Hindlimb muscle (tissue), 1 donor: ENCODE measurements at regions not wholly inside any gene's neighbourhood (a gene's known extent, or its start where the extent isn't known, plus 50 kb on each side); places are given as distances from the start of the nearest gene placed in this dataset.
A peak's percentile ranks its signal among the peaks of the same experiment; 100 is the strongest.
"Not testable (repeated sequence)": the region's sequence is repeated elsewhere in the genome, so short reads cannot be mapped to it uniquely, and the experiment has no call there.

Experiments used
- DNase-seq: peaks from one replicate; pipeline ENCODE4 v3.0.0-alpha.2; 2013

DNA sequence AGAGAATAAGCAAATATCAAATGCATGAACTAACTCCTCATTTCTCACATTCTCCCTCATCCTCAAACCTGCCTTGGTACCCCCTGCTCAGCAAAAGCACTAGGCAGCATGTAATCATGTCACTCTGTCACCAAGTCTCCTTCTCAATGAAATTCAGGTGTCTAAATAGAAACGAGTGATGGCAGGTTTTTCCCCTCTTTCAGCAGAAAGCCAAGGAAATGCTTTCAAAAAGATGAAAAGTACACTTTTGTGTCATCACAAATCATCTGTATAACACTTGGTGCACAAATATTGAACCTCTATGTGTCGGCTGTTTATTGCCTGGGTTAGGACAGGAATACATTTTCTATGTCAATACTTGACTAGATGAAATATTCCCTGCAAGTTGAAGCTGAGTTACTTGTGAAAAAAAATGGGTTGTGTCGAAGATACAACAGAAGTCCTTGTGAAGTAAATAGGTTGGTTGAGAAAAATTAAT, 285.1 kb upstream of the MAGEB18 start:
- DNase-seq, result no peak

GRCh38 chrX:25858273-25858880, 279.8 kb upstream of the MAGEB18 start:
- peak; percentile 0 for DNase-seq

DNA sequence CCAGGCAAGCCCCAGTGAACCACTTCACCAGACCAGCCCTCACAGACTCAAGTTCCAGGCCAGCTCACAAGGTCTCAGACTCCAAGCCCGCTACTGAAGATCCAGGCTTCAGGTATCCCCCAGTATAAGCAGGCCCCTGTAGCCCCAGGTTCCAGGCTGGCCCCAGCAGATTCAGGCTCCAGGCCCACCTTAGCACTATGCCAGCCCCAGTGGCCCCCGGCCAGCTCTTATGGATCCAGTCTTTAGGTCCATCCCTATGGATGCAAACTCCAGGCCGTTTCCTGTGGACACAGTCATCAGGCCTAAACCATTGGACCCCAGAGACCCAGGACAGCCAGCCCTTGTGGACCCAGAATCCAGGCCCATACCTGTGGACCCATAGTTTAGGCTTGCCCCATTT, 277.8 kb upstream of the MAGEB18 start:
- no peak for DNase-seq

GRCh38 chrX:25869761-25870160, 268.4 kb upstream of the MAGEB18 start:
- DNase-seq, result no peak

- no peak for DNase-seq
Measured at GRCh38 chrX:25872786-25873185, 265.4 kb upstream of the MAGEB18 start.

DNA sequence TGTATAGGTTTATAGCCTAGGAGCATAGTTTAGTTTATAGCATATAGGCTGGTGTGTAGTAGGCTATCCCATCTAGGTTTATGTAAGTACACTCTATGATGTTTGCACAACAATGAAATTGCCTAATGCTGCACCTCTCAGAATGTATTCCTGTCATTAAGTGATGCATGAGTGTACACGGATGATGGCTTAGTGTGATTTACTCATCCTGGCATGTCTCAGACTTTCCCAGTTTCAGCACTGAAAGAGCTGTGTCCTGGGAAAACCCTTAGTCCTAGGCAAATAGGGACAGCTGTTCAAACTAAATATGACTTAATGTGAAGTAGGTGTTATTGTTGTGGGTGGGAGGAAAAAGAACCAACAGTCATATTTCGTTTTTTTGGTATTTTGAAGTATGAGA, 264.9 kb upstream of the MAGEB18 start:
- DNase-seq, result no peak

- no peak for DNase-seq
Measured at GRCh38 chrX:25878806-25879205, 259.3 kb upstream of the MAGEB18 start.

GRCh38 chrX:25882503-25882902, 255.6 kb upstream of the MAGEB18 start:
- DNase-seq, result not testable (repeated sequence)

- no peak for DNase-seq
Measured at GRCh38 chrX:25897758-25898157, 240.4 kb upstream of the MAGEB18 start.

- DNase-seq, result not testable (repeated sequence)
Measured at GRCh38 chrX:25905728-25906127, 232.4 kb upstream of the MAGEB18 start.

GRCh38 chrX:25925946-25926345, 212.2 kb upstream of the MAGEB18 start:
- DNase-seq, result no peak

GRCh38 chrX:25928316-25928715, 209.8 kb upstream of the MAGEB18 start:
- DNase-seq, result no peak

DNA sequence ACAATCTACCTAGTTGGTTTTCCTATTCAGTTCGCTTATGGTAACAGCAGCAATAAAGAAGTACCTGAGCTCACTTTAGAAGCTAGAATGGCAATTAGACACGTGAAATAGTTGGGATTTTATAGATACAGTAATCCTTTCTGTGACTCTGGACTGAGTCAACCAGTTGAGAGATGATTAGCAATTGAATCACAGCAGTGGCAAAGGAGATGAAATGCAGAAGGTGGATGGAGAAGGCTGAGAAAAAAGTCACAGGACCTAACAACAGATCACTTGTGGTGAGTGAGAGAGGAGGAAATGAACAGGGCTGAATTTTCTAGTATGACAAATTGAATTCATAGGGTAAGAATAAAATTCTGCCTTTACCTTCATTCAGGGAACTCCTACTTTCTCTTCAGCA, 197.1 kb upstream of the MAGEB18 start:
- no peak for DNase-seq

GRCh38 chrX:25941559-25942250, 196.4 kb upstream of the MAGEB18 start:
- no peak for DNase-seq

DNA sequence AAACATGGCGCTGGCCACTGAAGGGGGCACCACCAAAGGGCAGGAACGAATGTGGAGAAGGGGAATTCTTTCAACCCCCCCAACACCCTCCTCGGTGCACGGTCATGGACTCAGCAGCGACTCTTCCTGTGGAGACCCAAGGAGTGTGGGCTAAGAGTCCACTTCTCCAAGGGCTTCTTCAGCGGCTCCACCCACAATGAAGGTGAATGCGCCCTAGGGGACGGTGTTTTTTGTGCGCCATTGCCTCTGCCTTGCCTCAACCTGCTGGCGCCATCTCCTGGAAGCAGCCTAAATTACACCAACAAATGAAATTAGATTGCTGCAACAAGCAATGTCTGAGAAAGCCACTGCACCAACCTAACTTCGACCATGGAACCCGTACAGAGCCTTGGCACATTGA, 169.2 kb upstream of the MAGEB18 start:
- DNase-seq, result no peak

DNA sequence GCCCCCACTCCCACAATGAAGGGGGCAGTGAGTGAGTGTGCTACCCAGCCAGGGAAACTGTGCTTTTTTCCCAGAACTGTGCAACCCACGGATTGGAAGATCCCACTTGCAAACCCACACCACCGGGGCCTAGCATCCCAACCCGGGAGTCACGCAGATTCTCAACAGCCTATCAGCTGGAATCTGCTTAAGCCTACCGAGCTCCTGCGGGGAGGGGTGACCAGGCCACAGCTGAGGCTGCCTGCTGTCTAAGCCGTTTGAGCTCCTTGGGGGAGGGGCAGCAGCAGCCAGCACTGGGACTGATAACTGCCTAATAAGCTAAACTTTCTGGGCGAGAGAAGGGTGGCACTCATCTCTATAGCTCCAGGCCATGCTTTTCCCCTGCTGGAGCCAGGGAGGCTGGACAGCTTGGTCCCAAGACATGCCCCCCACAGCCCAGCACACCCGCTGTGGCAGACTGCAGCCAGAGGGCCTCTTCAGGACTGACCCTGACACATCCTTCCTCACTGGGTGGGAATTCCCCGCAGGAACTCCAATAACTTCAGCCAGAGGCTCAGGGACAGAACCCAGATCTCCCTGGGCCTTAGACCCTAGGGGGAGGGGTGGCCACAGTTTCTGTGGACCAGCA, 161.3 kb upstream of the MAGEB18 start:
- no peak for DNase-seq

DNA sequence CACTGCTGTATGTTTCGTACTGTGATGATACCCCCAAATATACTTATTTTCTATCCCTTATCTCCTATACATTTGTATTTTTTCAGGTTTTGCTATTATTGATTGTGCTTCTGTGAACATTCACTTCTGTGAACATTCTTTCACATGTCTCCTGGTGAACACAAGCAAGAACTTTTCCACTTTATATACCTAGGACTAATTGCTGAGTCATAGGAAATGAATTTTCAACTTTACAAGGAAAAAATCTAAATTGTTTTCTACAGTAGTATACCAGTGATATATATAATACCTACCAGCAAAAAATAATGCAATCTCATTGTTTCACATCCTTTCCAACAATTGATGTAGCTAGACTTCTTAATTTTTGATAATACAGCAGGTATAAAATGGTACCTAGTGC, 139.5 kb upstream of the MAGEB18 start:
- DNase-seq, result no peak

GRCh38 chrX:26007462-26007861, 130.7 kb upstream of the MAGEB18 start:
- DNase-seq, result no peak

GRCh38 chrX:26008042-26008441, 130.1 kb upstream of the MAGEB18 start:
- no peak for DNase-seq

- no peak for DNase-seq
Measured at GRCh38 chrX:26008691-26009090, 129.5 kb upstream of the MAGEB18 start.

- no peak for DNase-seq
Measured at GRCh38 chrX:26019386-26019785, 118.8 kb upstream of the MAGEB18 start.

DNA sequence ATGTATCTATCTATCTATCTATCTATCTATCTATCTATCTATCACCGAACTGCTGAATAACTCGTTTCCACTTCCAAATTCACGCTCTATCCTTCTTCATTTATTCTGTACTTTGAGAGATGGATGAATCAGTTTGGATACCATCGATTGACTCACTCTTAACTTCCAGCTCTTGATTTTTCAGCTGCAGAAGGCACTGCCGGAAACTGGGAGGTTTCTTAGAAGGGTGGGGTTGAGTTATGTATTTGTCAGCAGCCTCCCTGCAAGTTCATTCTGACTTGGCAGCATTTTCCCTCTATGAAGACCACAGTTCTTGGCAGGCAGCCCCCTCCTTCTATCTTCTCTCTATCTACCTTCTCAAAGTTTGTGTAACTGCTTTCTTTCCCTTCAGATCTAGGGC, 112.0 kb upstream of the MAGEB18 start:
- DNase-seq, result no peak

DNA sequence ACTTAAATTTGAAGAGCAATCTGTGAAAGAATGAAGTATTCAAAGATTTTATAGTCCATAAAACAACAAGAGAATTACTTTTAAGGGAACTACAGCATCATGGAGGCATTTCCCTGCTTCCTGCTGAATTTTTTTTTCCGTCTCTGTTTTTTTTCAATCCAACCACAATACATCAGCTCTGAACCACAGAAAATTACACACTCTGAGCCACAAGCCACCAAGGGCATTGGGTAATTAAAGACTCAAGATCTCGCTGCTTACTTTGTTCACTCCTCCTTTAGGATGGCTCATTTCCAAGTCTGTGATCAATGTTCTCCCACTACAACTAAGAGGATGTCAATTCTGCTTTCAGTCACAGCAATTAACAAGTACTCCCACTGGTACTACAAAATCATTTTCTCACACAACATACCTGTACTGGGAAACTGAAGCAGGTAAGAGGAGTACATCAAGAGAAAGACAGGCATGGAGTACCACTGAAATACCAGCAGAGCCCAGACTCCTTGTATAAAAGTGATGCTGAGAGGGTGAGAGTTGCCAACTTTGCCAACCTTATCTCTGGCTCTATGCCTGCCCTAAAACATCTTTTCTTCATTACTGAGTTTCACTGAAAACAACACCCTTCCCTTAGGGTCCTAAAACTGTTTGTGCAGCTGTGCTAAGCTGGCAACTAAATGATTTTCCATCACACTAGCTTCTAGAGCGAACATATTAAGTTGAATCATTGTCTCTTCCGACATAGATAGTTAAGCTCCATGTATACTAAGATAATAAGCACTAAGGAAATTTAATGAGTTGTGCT, 105.8 kb upstream of the MAGEB18 start:
- no peak for DNase-seq
